ENCODE measurements at regions not wholly inside any gene's neighbourhood (a gene's known extent, or its start where the extent isn't known, plus 50 kb on each side); places are given as distances from the start of the nearest gene placed in this dataset.

- TF ChIP-seq BACH1 (IDR thresholded peaks at IDR 0.05; ENCODE audit: low read length) (no peak), HDAC6 (IDR thresholded peaks at IDR 0.05; ENCODE audit: low read depth, low read length) (no peak), TAF7 (optimal IDR thresholded peaks at IDR 0.05; ENCODE audit: borderline replicate concordance, low read depth, low read length) (no peak)
- TF ChIP-seq, protein P1, sequence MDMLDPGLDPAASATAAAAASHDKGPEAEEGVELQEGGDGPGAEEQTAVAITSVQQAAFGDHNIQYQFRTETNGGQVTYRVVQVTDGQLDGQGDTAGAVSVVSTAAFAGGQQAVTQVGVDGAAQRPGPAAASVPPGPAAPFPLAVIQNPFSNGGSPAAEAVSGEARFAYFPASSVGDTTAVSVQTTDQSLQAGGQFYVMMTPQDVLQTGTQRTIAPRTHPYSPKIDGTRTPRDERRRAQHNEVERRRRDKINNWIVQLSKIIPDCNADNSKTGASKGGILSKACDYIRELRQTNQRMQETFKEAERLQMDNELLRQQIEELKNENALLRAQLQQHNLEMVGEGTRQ (IDR thresholded peaks at IDR 0.05; ENCODE audit: low read length): no peak
Observed at GRCh38 chr6:120873125-120873865, 461.0 kb downstream of the TBC1D32 start (continued).
